ENCODE measurements at regions not wholly inside any gene's neighbourhood (a gene's known extent, or its start where the extent isn't known, plus 50 kb on each side); places are given as distances from the start of the nearest gene placed in this dataset.
"Not testable (repeated sequence)": the region's sequence is repeated elsewhere in the genome, so short reads cannot be mapped to it uniquely, and the experiment has no call there.

- H3K4me1 Mint-ChIP-seq (ENCODE audit: low read depth, unreplicated experiment); intact Hi-C loops (cut with micrococcal nuclease; ENCODE audit: unreplicated experiment); POLR2A ChIA-PET; H3K4me3 ChIP-seq (ENCODE audit: low read depth, low read length); H3K36me3 Mint-ChIP-seq (ENCODE audit: insufficient read depth, unreplicated experiment); H3K9me3 ChIP-seq; H3K27ac Mint-ChIP-seq (ENCODE audit: unreplicated experiment); H3K4me3 Mint-ChIP-seq (ENCODE audit: unreplicated experiment); CTCF ChIA-PET; DNase-seq; H3K4me1 ChIP-seq; H3K27me3 ChIP-seq (replicated peaks; ENCODE audit: control insufficient read depth, insufficient read depth, low read length); H3K36me3 ChIP-seq (ENCODE audit: control insufficient read depth, insufficient read depth, low read length); BruUV-seq (replicated peaks): not testable (repeated sequence)
- Mint-ChIP-seq H3K9me3 (ENCODE audit: unreplicated experiment) (peaks cover 33% of the 10 kb centered on the region), H3K27me3 (ENCODE audit: insufficient read depth, unreplicated experiment) (peaks cover 11% of the 10 kb centered on the region)
Observed at GRCh38 chr2:85969367-85969766, 80.6 kb upstream of the ST3GAL5 start.

DNA sequence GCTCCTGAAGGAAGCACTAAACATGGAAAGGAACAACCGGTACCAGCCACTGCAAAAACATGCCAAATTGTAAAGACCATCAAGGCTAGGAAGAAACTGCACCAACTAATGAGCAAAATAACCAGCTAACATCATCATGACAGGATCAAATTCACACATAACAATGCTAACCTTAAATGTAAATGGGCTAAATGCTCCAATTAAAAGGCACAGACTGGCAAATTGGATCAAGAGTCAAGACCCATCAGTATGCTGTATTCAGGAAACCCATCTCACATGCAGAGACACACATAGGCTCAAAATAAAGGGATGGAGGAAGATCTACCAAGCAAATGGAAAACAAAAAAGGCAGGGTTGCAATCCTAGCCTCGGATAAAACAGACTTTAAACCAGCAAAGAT lies 77.0 kb upstream of the ST3GAL5 start:
- H3K27ac Mint-ChIP-seq (ENCODE audit: unreplicated experiment); H3K4me1 Mint-ChIP-seq (ENCODE audit: low read depth, unreplicated experiment); H3K4me1 ChIP-seq; H3K4me3 ChIP-seq (ENCODE audit: low read depth, low read length); H3K27me3 Mint-ChIP-seq (ENCODE audit: insufficient read depth, unreplicated experiment); H3K36me3 ChIP-seq (ENCODE audit: control insufficient read depth, insufficient read depth, low read length); H3K27me3 ChIP-seq (replicated peaks; ENCODE audit: control insufficient read depth, insufficient read depth, low read length); H3K4me3 Mint-ChIP-seq (ENCODE audit: unreplicated experiment); BruUV-seq (replicated peaks); CTCF ChIA-PET; DNase-seq; H3K36me3 Mint-ChIP-seq (ENCODE audit: insufficient read depth, unreplicated experiment); intact Hi-C loops (cut with micrococcal nuclease; ENCODE audit: unreplicated experiment); POLR2A ChIA-PET: not testable (repeated sequence)
- peaks cover 24% of the 10 kb centered on the region for H3K9me3 ChIP-seq
- peaks cover 31% of the 10 kb centered on the region for H3K9me3 Mint-ChIP-seq (ENCODE audit: unreplicated experiment)

DNA sequence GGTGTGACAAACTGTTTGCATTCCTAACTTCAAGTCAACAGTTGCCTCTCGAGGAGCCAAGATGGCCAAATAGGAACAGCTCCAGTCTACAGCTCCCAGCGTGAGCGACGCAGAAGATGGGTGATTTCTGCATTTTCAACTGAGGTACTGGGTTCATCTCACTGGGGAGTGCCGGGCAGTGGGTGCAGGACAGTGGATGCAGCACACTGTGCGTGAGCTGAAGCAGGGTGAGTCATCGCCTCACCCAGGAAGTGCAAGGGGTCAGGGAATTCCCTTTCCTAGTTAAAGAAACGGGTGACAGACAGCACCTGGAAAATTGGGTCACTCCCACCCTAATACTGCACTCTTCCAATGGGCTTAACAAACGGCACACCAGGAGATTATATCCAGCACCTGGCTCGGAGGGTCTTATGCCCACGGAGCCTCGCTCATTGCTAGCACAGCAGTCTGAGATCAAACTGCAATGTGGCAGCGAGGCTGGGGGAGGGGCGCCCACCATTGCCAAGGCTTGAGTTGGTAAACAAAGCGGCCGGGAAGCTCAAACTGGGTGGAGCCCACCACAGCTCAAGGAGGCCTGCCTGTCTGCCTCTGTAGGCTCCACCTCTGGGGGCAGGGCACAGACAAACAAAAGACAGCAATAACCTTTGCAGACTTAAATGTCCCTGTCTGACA lies 75.1 kb upstream of the ST3GAL5 start:
- BruUV-seq (replicated peaks); H3K4me1 ChIP-seq; H3K4me1 Mint-ChIP-seq (ENCODE audit: low read depth, unreplicated experiment); H3K4me3 ChIP-seq (ENCODE audit: low read depth, low read length); H3K4me3 Mint-ChIP-seq (ENCODE audit: unreplicated experiment); H3K36me3 ChIP-seq (ENCODE audit: control insufficient read depth, insufficient read depth, low read length); H3K36me3 Mint-ChIP-seq (ENCODE audit: insufficient read depth, unreplicated experiment); H3K27ac Mint-ChIP-seq (ENCODE audit: unreplicated experiment); CTCF ChIA-PET; H3K27me3 ChIP-seq (replicated peaks; ENCODE audit: control insufficient read depth, insufficient read depth, low read length); POLR2A ChIA-PET; DNase-seq; H3K27me3 Mint-ChIP-seq (ENCODE audit: insufficient read depth, unreplicated experiment); intact Hi-C loops (cut with micrococcal nuclease; ENCODE audit: unreplicated experiment): not testable (repeated sequence)
- H3K9me3 Mint-ChIP-seq (ENCODE audit: unreplicated experiment): peaks cover 23% of the 10 kb centered on the region
- peaks cover 27% of the 10 kb centered on the region for H3K9me3 ChIP-seq

- no TSS peak for BruUV-seq (replicated peaks)
- H3K9me3 Mint-ChIP-seq (ENCODE audit: unreplicated experiment): peaks cover 23% of the 10 kb centered on the region
- CTCF ChIA-PET: no interaction called here
- no peak overlapping the region for H3K4me3 Mint-ChIP-seq (ENCODE audit: unreplicated experiment)
- peaks cover 3% of the 10 kb centered on the region for H3K27me3 Mint-ChIP-seq (ENCODE audit: insufficient read depth, unreplicated experiment)
- TF ChIP-seq CTCF (IDR thresholded peaks at IDR 0.05; ENCODE audit: insufficient read depth in 1 of 2, low read depth in 1 of 2, low read length in 1 of 2, severe bottlenecking in 1 of 2, unreplicated experiment in 1 of 2): no peak
- no peak overlapping the region for H3K27ac Mint-ChIP-seq (ENCODE audit: unreplicated experiment)
- intact Hi-C loops (cut with micrococcal nuclease; ENCODE audit: unreplicated experiment): no loop called here
- H3K4me1 Mint-ChIP-seq (ENCODE audit: low read depth, unreplicated experiment): no peaks in the 10 kb centered on the region
- Histone ChIP-seq H3K4me1 (no peaks in the 10 kb centered on the region), H3K27me3 (replicated peaks; ENCODE audit: control insufficient read depth, insufficient read depth, low read length) (no peaks in the 10 kb centered on the region), H3K4me3 (ENCODE audit: low read depth, low read length) (no peak overlapping the region), H3K9me3 (peaks cover 27% of the 10 kb centered on the region), H3K36me3 (ENCODE audit: control insufficient read depth, insufficient read depth, low read length) (no peaks in the 10 kb centered on the region)
- no peaks in the 10 kb centered on the region for H3K36me3 Mint-ChIP-seq (ENCODE audit: insufficient read depth, unreplicated experiment)
- POLR2A ChIA-PET: no interaction called here
- DNase-seq: no peak
Observed at GRCh38 chr2:85963068-85963467, 74.3 kb upstream of the ST3GAL5 start.

All from Caco-2 (cell line).